GM19035 (cell line): ENCODE measurements at regions not wholly inside any gene's neighbourhood (a gene's known extent, or its start where the extent isn't known, plus 50 kb on each side); places are given as distances from the start of the nearest gene placed in this dataset.
"Not testable (repeated sequence)": the region's sequence is repeated elsewhere in the genome, so short reads cannot be mapped to it uniquely, and the experiment has no call there.

Experiments used
- ATAC-seq: cut with Tn5 transposase; IDR thresholded peaks from one replicate; pipeline ENCODE4 v1.9.1; 2021; ENCODE audit not compliant: unreplicated experiment

- ATAC-seq: no peak
Measured at GRCh38 chr12:68387338-68387737, 55.2 kb upstream of the MDM1 start.

- no peak for ATAC-seq
Measured at GRCh38 chr12:68389305-68389704, 57.1 kb upstream of the MDM1 start.

- no peak for ATAC-seq
Measured at GRCh38 chr12:68391937-68392336, 59.8 kb upstream of the MDM1 start.

- ATAC-seq: no peak
Measured at GRCh38 chr12:68392376-68392775, 60.2 kb upstream of the MDM1 start.

- ATAC-seq: no peak
Measured at GRCh38 chr12:68393417-68393816, 61.3 kb upstream of the MDM1 start.

- no peak for ATAC-seq
Measured at GRCh38 chr12:68397566-68398158, 65.5 kb upstream of the MDM1 start.

- ATAC-seq: not testable (repeated sequence)
Measured at GRCh38 chr12:68398689-68399088, 66.5 kb upstream of the MDM1 start.

GRCh38 chr12:68400226-68400829 is 68.2 kb upstream of the MDM1 start:
- ATAC-seq: no peak

- ATAC-seq: no peak
Measured at GRCh38 chr12:68402422-68402821, 70.3 kb upstream of the MDM1 start.

- ATAC-seq: no peak
Measured at GRCh38 chr12:68403296-68403695, 71.1 kb upstream of the MDM1 start.

GRCh38 chr12:68403711-68404110 is 71.5 kb upstream of the MDM1 start:
- ATAC-seq: no peak

- ATAC-seq: no peak
Measured at GRCh38 chr12:68405343-68405781, 73.2 kb upstream of the MDM1 start.

GRCh38 chr12:68406134-68406576 is 74.0 kb upstream of the MDM1 start:
- ATAC-seq: no peak

GRCh38 chr12:68406911-68407310 is 74.7 kb upstream of the MDM1 start:
- ATAC-seq: no peak

- ATAC-seq: no peak
Measured at GRCh38 chr12:68410018-68410660, 78.0 kb upstream of the MDM1 start.

GRCh38 chr12:68411371-68411770 is 79.2 kb upstream of the MDM1 start:
- ATAC-seq: no peak

GRCh38 chr12:68414988-68415387 is 82.8 kb upstream of the MDM1 start:
- ATAC-seq: no peak

- no peak for ATAC-seq
Measured at GRCh38 chr12:68416350-68416749, 84.2 kb upstream of the MDM1 start.

GRCh38 chr12:68416826-68417225 is 84.7 kb upstream of the MDM1 start:
- ATAC-seq: no peak

GRCh38 chr12:68418137-68418460 is 85.9 kb upstream of the MDM1 start:
- no peak for ATAC-seq

GRCh38 chr12:68420225-68421010 is 88.3 kb upstream of the MDM1 start:
- ATAC-seq: no peak

GRCh38 chr12:68422159-68422558 is 90.0 kb upstream of the MDM1 start:
- no peak for ATAC-seq
